Activated CD8-positive, alpha-beta memory T cell treated with anti-CD3 and anti-CD28 coated beads for 36 hours (primary cell): ENCODE measurements at regions not wholly inside any gene's neighbourhood (a gene's known extent, or its start where the extent isn't known, plus 50 kb on each side); places are given as distances from the start of the nearest gene placed in this dataset.
"Not testable (repeated sequence)": the region's sequence is repeated elsewhere in the genome, so short reads cannot be mapped to it uniquely, and the experiment has no call there.

Experiments
- CTCF ChIA-PET: fragments of 350-600 bp; sonication (Branson Sonifier 250); formaldehyde crosslinking; loops from one replicate; lab custom pipeline; 2021; ENCODE audit warnings: antibody characterized with exemption; lab: Charles Lee
- POLR2A ChIA-PET: fragments of 350-600 bp; sonication (Branson Sonifier 250); formaldehyde crosslinking; loops from one replicate; lab custom pipeline; 2021; ENCODE audit warnings: antibody characterized with exemption; lab: Charles Lee

- POLR2A ChIA-PET: no interaction called here
- CTCF ChIA-PET: interaction anchor here (1.1 kb wide), 1 partner anchor 9 kb away, joined by 4 read pairs; no protein-coding TSS in a partner anchor
Measured at GRCh38 chr3:137285924-137286323, 328.1 kb downstream of the IL20RB start.

GRCh38 chr3:137293086-137293485 is 335.3 kb downstream of the IL20RB start:
- CTCF ChIA-PET: no interaction called here
- POLR2A ChIA-PET: no interaction called here

GRCh38 chr3:137294139-137294538 is 336.4 kb downstream of the IL20RB start:
- CTCF ChIA-PET: interaction anchor here (1.2 kb wide), 1 partner anchor 9 kb away, joined by 4 read pairs; no protein-coding TSS in a partner anchor
- POLR2A ChIA-PET: no interaction called here

- CTCF ChIA-PET: interaction anchor here (1.2 kb wide), 1 partner anchor 9 kb away, joined by 4 read pairs; no protein-coding TSS in a partner anchor
- POLR2A ChIA-PET: no interaction called here
Measured at GRCh38 chr3:137294839-137295238, 337.1 kb downstream of the IL20RB start.

GRCh38 chr3:137295336-137295735 is 337.6 kb downstream of the IL20RB start:
- POLR2A ChIA-PET: no interaction called here

GRCh38 chr3:137296116-137296515 is 338.3 kb downstream of the IL20RB start:
- POLR2A ChIA-PET: no interaction called here

More at GRCh38 chr3:137295336-137295735, 337.6 kb downstream of the IL20RB start:
- CTCF ChIA-PET: interaction anchor here (1.2 kb wide), 1 partner anchor 10 kb away, joined by 4 read pairs; no protein-coding TSS in a partner anchor

GRCh38 chr3:137297770-137298169 is 340.0 kb downstream of the IL20RB start:
- ChIA-PET CTCF (no interaction called here), POLR2A (no interaction called here)

More at GRCh38 chr3:137296116-137296515, 338.3 kb downstream of the IL20RB start:
- CTCF ChIA-PET: no interaction called here

- POLR2A ChIA-PET: no interaction called here
- CTCF ChIA-PET: no interaction called here
Measured at GRCh38 chr3:137300703-137301102, 342.9 kb downstream of the IL20RB start.

- ChIA-PET POLR2A (no interaction called here), CTCF (no interaction called here)
Measured at GRCh38 chr3:137304313-137305056, 346.7 kb downstream of the IL20RB start.

- CTCF ChIA-PET: no interaction called here
Measured at GRCh38 chr3:137324114-137324513, 366.3 kb downstream of the IL20RB start.

GRCh38 chr3:137325170-137325569 is 367.4 kb downstream of the IL20RB start:
- ChIA-PET CTCF (interaction anchor here (0.5 kb wide), 1 partner anchor 96 kb away, joined by 3 read pairs; no protein-coding TSS in a partner anchor), POLR2A (no interaction called here)

More at GRCh38 chr3:137324114-137324513, 366.3 kb downstream of the IL20RB start:
- POLR2A ChIA-PET: interaction anchor here (0.7 kb wide), 1 partner anchor 20 kb away, joined by 3 read pairs; no protein-coding TSS in a partner anchor

- CTCF ChIA-PET: interaction anchor here (0.5 kb wide), 1 partner anchor 95 kb away, joined by 3 read pairs; no protein-coding TSS in a partner anchor
Measured at GRCh38 chr3:137325934-137326333, 368.2 kb downstream of the IL20RB start.

GRCh38 chr3:137329594-137329993 is 371.8 kb downstream of the IL20RB start:
- ChIA-PET POLR2A (no interaction called here), CTCF (no interaction called here)

More at GRCh38 chr3:137325934-137326333, 368.2 kb downstream of the IL20RB start:
- POLR2A ChIA-PET: no interaction called here

- CTCF ChIA-PET: no interaction called here
- POLR2A ChIA-PET: no interaction called here
Measured at GRCh38 chr3:137330246-137330645, 372.5 kb downstream of the IL20RB start.

- ChIA-PET POLR2A (no interaction called here), CTCF (no interaction called here)
Measured at GRCh38 chr3:137332297-137332696, 374.5 kb downstream of the IL20RB start.

- ChIA-PET POLR2A (no interaction called here), CTCF (no interaction called here)
Measured at GRCh38 chr3:137335478-137335877, 377.7 kb downstream of the IL20RB start.

GRCh38 chr3:137338400-137338799 is 380.6 kb downstream of the IL20RB start:
- POLR2A ChIA-PET: not testable (repeated sequence)

GRCh38 chr3:137343283-137343682 is 385.5 kb downstream of the IL20RB start:
- CTCF ChIA-PET: no interaction called here
- POLR2A ChIA-PET: no interaction called here

More at GRCh38 chr3:137338400-137338799, 380.6 kb downstream of the IL20RB start:
- CTCF ChIA-PET: not testable (repeated sequence)

- ChIA-PET CTCF (no interaction called here), POLR2A (no interaction called here)
Measured at GRCh38 chr3:137347132-137347531, 389.3 kb downstream of the IL20RB start.

- CTCF ChIA-PET: interaction anchor here (0.6 kb wide), 1 partner anchor 1168 kb away, joined by 3 read pairs; no protein-coding TSS in a partner anchor
- POLR2A ChIA-PET: no interaction called here
Measured at GRCh38 chr3:137347817-137348368, 390.1 kb downstream of the IL20RB start.
